ENCODE measurements at regions not wholly inside any gene's neighbourhood (a gene's known extent, or its start where the extent isn't known, plus 50 kb on each side); places are given as distances from the start of the nearest gene placed in this dataset.

- Histone ChIP-seq H2BK5ac (ENCODE audit: insufficient read length, low read length) (no peak overlapping the region), H3K14ac (ENCODE audit: insufficient read depth, low read length) (no peak overlapping the region), H3K27me3 (ENCODE audit: insufficient read depth, low read length) (no peaks in the 10 kb centered on the region), H2BK20ac (ENCODE audit: low read depth, low read length, poor library complexity, severe bottlenecking) (no peak overlapping the region), H2AFZ (ENCODE audit: low read length) (no peak overlapping the region), H3K79me2 (ENCODE audit: insufficient read depth, low read length) (no peaks in the 10 kb centered on the region), H3K4me2 (ENCODE audit: insufficient read depth, insufficient read length, low read length) (no peak overlapping the region), H2BK120ac (ENCODE audit: low read depth, low read length, poor library complexity, severe bottlenecking) (no peak overlapping the region), H3K4me1 (ENCODE audit: insufficient read depth, low read length) (no peaks in the 10 kb centered on the region; the same call in 1 of the 2 replicates), H4K91ac (ENCODE audit: insufficient read length, low read depth, low read length) (no peak overlapping the region), H4K5ac (ENCODE audit: insufficient read length, low read depth, low read length) (no peak overlapping the region), H2AK5ac (ENCODE audit: insufficient read length, low read length) (no peak overlapping the region), H2BK15ac (ENCODE audit: low read depth, low read length) (no peak overlapping the region), H3K4ac (ENCODE audit: low read depth, low read length) (no peak overlapping the region), H3K23me2 (ENCODE audit: insufficient read length, low read depth, low read length, poor library complexity, severe bottlenecking) (no peaks in the 10 kb centered on the region), H3K79me1 (ENCODE audit: insufficient read depth, low read depth, low read length, poor library complexity, severe bottlenecking) (no peaks in the 10 kb centered on the region), H4K8ac (replicated peaks; ENCODE audit: insufficient read length, low read depth, low read length) (no peak overlapping the region), H3K9ac (ENCODE audit: extremely low read depth, insufficient read length, low read length) (no peak overlapping the region), H3K56ac (ENCODE audit: insufficient read length, low read depth, low read length) (no peak overlapping the region), H3K18ac (ENCODE audit: insufficient read length, low read depth, low read length) (no peak overlapping the region), H3K27ac (ENCODE audit: insufficient read length, low read depth, low read length) (no peak overlapping the region), H4K20me1 (ENCODE audit: control insufficient read depth, insufficient read depth, insufficient read length) (no peaks in the 10 kb centered on the region), H3K23ac (ENCODE audit: insufficient read length, low read depth, low read length) (no peak overlapping the region), H3K9me3 (ENCODE audit: control insufficient read depth, low read depth, low read length) (no peaks in the 10 kb centered on the region), H3T11ph (ENCODE audit: low read length) (no peak overlapping the region), H2BK12ac (ENCODE audit: insufficient read length, low read depth, low read length) (no peak overlapping the region)
- Mint-ChIP-seq H3K4me3 (no peak overlapping the region), H3K27ac (no peak overlapping the region), H3K36me3 (ENCODE audit: insufficient read depth in 1 of 3, low read depth in 3 of 3) (no peaks in the 10 kb centered on the region), H3K4me1 (peaks cover 8 to 22% of the 10 kb centered on the region in 2 experiments), H3K9me3 (peaks cover 0 to 2% of the 10 kb centered on the region in 2 experiments; a peak in 3 of 5 replicates), H3K27me3 (ENCODE audit: low read depth) (peaks cover 22% of the 10 kb centered on the region)
- no CpG with 5 or more reads among the region's 7 CpGs for WGBS (ENCODE audit: extremely low coverage, insufficient read length, low lambda C conversion rate)
- no peak for TF ChIP-seq CTCF (conservative IDR thresholded peaks at IDR 0.05)
- no peak for DNase-seq
Observed at GRCh38 chr20:57874141-57874540, 164.3 kb upstream of the PMEPA1 start.
